ENCODE measurements at regions not wholly inside any gene's neighbourhood (a gene's known extent, or its start where the extent isn't known, plus 50 kb on each side); places are given as distances from the start of the nearest gene placed in this dataset.
A peak's percentile ranks its signal among the peaks of the same experiment; 100 is the strongest.
"Not testable (repeated sequence)": the region's sequence is repeated elsewhere in the genome, so short reads cannot be mapped to it uniquely, and the experiment has no call there.

DNA sequence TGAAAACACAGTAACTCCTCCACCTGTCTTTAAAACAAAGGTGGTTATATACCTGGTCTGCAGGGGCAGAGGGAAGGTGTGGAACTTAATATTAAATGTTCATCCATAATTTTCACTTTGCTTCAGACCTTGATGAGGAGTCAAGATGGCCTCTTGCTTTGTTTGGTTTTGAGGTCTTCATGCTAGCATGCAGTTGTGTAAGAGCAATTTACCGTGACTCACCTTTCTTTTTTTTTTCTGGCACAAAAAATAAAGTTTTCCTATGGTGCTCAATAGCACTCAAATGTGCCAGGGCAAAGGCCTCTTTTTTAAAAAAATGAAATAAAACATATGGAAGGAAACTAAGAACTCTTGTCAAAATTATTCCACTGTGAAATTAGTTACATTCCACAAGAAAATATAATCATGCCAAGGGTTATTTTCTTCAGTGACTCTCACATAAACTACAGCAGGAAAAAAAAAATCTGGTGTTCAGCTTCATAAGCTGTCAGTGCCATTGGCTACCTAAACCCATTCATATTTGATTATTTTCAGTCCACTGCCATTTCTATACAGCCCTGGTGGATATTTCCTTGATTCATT is 128.2 kb downstream of the SLC7A11 start:
- no peak overlapping the region for H3K4me3 ChIP-seq (ENCODE audit: control insufficient read depth, low read depth, low read length)
- TF ChIP-seq, protein P1, sequence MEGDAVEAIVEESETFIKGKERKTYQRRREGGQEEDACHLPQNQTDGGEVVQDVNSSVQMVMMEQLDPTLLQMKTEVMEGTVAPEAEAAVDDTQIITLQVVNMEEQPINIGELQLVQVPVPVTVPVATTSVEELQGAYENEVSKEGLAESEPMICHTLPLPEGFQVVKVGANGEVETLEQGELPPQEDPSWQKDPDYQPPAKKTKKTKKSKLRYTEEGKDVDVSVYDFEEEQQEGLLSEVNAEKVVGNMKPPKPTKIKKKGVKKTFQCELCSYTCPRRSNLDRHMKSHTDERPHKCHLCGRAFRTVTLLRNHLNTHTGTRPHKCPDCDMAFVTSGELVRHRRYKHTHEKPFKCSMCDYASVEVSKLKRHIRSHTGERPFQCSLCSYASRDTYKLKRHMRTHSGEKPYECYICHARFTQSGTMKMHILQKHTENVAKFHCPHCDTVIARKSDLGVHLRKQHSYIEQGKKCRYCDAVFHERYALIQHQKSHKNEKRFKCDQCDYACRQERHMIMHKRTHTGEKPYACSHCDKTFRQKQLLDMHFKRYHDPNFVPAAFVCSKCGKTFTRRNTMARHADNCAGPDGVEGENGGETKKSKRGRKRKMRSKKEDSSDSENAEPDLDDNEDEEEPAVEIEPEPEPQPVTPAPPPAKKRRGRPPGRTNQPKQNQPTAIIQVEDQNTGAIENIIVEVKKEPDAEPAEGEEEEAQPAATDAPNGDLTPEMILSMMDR (conservative IDR thresholded peaks at IDR 0.05; ENCODE audit: control insufficient read depth, insufficient read depth, low read depth, low read length), result no peak
- DNase-seq (ENCODE audit: low read depth), result peak; percentile 70

DNA sequence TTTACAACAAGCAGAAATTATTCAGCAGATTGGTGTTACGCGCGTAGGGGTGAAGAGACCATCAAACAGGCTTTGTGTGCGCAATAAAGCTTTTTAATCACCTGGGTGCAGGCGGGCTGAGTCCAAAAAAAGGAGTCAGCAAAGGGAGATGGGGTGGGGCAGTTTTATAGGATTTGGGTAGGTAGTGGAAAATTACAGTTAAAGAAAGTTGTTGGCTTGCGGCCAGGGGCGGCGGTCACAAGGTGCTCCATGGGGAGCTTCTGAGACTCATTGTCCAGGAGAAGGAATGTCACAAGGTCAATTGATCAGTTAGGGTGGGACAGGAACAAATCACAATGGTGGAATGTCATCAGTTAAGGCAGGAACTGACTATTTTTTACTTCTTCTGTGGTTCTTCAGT is 129.3 kb downstream of the SLC7A11 start:
- DNase-seq (ENCODE audit: low read depth); H3K4me3 ChIP-seq (ENCODE audit: control insufficient read depth, low read depth, low read length): not testable (repeated sequence)

DNA sequence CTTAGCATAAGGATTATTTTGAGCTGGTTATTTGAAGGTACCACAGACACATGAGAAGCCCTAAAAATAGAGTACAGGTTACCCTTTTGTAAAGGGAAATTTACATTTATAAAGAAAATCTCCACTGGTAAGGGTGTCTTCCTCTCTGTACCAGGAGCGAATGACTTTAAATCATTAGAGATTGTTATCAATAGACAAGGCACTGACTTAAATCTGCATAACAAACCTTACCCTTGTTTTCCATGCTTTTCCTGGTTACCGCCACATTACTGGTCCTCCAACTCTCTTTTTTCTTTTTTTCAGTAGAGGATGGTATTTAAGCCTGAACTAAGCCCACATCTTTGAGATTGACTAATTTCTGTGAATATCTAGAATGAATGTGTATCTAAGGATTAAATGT is 129.8 kb downstream of the SLC7A11 start:
- TF ChIP-seq, protein P1 (conservative IDR thresholded peaks at IDR 0.05; ENCODE audit: control insufficient read depth, insufficient read depth, low read depth, low read length), result no peak
- DNase-seq (ENCODE audit: low read depth), result no peak
- H3K4me3 ChIP-seq (ENCODE audit: control insufficient read depth, low read depth, low read length), result no peak overlapping the region

DNA sequence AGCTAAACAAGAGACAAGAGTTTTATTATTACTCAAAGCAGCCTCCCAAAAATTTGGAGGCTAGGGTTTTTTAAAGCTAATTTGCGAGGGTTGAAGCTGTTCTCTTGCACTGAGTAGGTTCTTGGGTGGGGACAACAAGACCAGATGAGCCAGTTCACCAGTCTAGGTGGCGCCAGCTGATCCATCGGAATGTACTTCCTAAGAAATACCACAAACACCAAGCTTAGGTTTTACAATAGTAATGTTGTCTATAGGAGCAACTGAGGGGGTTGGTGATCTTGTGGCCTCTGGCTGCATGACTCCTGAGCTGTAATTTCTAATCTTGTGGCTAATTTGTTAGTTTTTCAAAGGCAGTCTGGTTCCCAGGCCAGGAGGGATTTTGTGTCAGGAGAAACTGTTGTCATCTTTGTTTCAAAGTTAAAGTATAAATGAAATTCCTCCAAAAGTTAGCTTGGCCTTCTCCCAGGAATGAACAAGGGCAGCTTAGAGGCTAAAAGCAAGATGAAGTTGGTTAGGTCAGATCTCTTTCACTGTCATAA is 130.6 kb downstream of the SLC7A11 start:
- TF ChIP-seq, protein P1 (conservative IDR thresholded peaks at IDR 0.05; ENCODE audit: control insufficient read depth, insufficient read depth, low read depth, low read length), result no peak
- no peak overlapping the region for H3K4me3 ChIP-seq (ENCODE audit: control insufficient read depth, low read depth, low read length)
- DNase-seq (ENCODE audit: low read depth), result no peak

DNA sequence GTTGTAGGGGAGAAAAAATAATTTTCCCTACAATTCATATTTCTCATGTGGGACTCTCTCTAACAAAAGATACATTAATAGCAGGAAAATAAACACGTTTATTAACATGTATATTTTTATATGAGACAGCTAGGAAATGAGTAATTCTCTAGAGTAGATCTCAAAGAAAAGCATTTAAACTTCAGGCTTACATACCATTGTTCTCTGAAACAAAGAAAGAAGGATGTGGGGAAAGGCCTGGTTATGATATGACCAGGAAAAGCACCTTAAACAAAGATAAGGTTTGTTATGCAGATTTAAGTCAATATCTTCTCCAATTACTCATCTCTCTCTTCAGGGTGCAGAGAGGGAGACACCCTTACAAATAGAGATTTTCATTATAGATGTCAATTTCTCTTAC is 131.3 kb downstream of the SLC7A11 start:
- H3K4me3 ChIP-seq (ENCODE audit: control insufficient read depth, low read depth, low read length), result no peak overlapping the region
- no peak for DNase-seq (ENCODE audit: low read depth)
- TF ChIP-seq, protein P1 (conservative IDR thresholded peaks at IDR 0.05; ENCODE audit: control insufficient read depth, insufficient read depth, low read depth, low read length), result no peak

DNA sequence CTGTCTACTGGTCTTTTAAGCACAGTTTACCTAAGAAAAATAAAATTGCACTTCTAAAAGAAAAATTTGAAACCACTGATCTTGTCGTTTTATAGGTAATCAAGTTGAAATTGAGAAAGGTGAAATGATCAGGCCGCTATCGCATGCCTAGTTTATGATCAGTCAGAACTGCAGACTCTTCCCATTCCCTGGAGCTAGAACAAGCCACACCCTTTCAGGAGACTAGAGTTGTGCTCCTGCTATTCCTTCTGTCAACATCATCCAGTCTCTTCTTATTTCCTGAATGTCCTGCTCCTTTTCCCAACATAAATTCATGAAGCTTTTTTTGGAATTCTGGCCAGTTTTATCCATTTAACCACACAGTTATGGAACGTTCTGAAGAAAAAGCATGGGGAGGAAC is 135.1 kb downstream of the SLC7A11 start:
- DNase-seq (ENCODE audit: low read depth), result no peak
- TF ChIP-seq, protein P1 (conservative IDR thresholded peaks at IDR 0.05; ENCODE audit: control insufficient read depth, insufficient read depth, low read depth, low read length), result no peak
- no peak overlapping the region for H3K4me3 ChIP-seq (ENCODE audit: control insufficient read depth, low read depth, low read length)

DNA sequence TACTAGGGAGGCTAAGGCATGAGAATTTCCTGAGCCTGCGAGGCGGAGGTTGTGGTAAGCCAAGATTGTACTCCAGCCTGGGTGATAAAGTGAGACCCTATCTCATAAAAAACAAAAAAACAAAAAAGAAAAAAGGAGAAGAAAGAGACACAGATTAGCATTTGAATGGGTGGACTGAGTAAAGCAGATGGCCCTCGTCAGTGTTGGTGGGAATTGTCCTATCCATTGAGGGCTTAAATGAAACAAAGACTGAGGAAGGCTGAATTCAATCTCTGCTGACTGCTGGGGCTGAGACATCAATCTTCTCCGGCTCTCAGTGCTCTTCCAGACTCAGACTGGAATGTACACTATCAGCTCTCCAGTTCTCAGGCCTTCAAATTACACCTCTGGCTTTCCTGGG is 136.8 kb downstream of the SLC7A11 start:
- H3K4me3 ChIP-seq (ENCODE audit: control insufficient read depth, low read depth, low read length), result no peak overlapping the region
- TF ChIP-seq, protein P1 (conservative IDR thresholded peaks at IDR 0.05; ENCODE audit: control insufficient read depth, insufficient read depth, low read depth, low read length), result no peak
- DNase-seq (ENCODE audit: low read depth), result no peak

All from fibroblast of mammary gland (primary cell).